Endothelial cell of umbilical vein (primary cell): ENCODE measurements at regions not wholly inside any gene's neighbourhood (a gene's known extent, or its start where the extent isn't known, plus 50 kb on each side); places are given as distances from the start of the nearest gene placed in this dataset.

Experiments
- BruUV-seq: library from RNA; stranded (reverse); fragments of 400-500 nt; replicated peaks from 2 replicates; lab custom pipeline; 2021; lab: Mats Ljungman, UMichigan
- CTCF ChIA-PET: fragments of 300-600, 350-600 bp; sonication (Branson Sonifier 250); formaldehyde crosslinking; loops from one replicate; lab custom pipeline; 2021; ENCODE audit warnings: antibody characterized with exemption, inconsistent platforms; lab: Charles Lee
- POLR2A ChIA-PET: fragments of 300-600, 350-600 bp; sonication (Branson Sonifier 250); formaldehyde crosslinking; loops from one replicate; lab custom pipeline; 2021; ENCODE audit warnings: antibody characterized with exemption, inconsistent platforms; lab: Charles Lee
- DNase-seq: peaks from one replicate; pipeline ENCODE4 v3.0.0-alpha.2; 2011; ENCODE audit warnings: low read depth, low spot score
- FAIRE-seq: peaks from 2 replicates; lab custom pipeline; 2011; peaks lifted over from hg19 to GRCh38; lab: Jason Lieb, UNC
- H2AFZ ChIP-seq: 2 replicates; pipeline ENCODE4 v1.6.0; 2012; ENCODE audit warnings: low read depth, low read length, control low read depth, inconsistent platforms
- H3K27ac ChIP-seq: 2 replicates; pipeline ENCODE4 v1.5.1; 2011; ENCODE audit warnings: low read depth, mild to moderate bottlenecking, control low read depth, low read length, moderate library complexity; ENCODE audit not compliant: insufficient read depth
- H3K27me3 ChIP-seq, 2 experiments: 2 replicates each; pipeline versions ENCODE4 v1.6.0 to v1.6.1; 2011; ENCODE audit warnings: low read length in 2 of 2, mixed read lengths in 1 of 2; ENCODE audit not compliant: control insufficient read depth in 2 of 2, insufficient read depth in 2 of 2
- H3K36me3 ChIP-seq, 2 experiments: 2 replicates in 1 of 2; 3 replicates in 1 of 2; pipeline ENCODE4 v1.5.1; 2011; ENCODE audit warnings: low read length in 2 of 2, mild to moderate bottlenecking in 1 of 2, moderate library complexity in 1 of 2; ENCODE audit not compliant: control insufficient read depth in 2 of 2, insufficient read depth in 2 of 2; ENCODE audit errors: extremely low read depth in 1 of 2
- H3K4me1 ChIP-seq: 3 replicates; pipeline ENCODE4 v1.5.1; 2011; ENCODE audit warnings: mild to moderate bottlenecking, low read length; ENCODE audit not compliant: control insufficient read depth, insufficient read depth; ENCODE audit errors: extremely low read depth
- H3K4me2 ChIP-seq: 2 replicates; pipeline ENCODE4 v1.6.1; 2011; ENCODE audit warnings: low read length, control low read depth, mixed read lengths; ENCODE audit not compliant: insufficient read depth
- H3K4me3 ChIP-seq, 3 experiments: fragments of 200-600 bp in 1 of 3; sonication (generic), shearing (Covaris generic) in 1 of 3; replicated peaks in 1 of 3; 2 replicates each; pipeline ENCODE4 v1.5.1; 2011 to 2016; ENCODE audit warnings: control low read depth in 3 of 3, low read length in 3 of 3, mild to moderate bottlenecking in 2 of 3, inconsistent platforms in 1 of 3, low read depth in 1 of 3, moderate library complexity in 1 of 3; ENCODE audit not compliant: insufficient read depth in 1 of 3
- H3K79me2 ChIP-seq: 2 replicates; pipeline ENCODE4 v1.6.0; 2012; ENCODE audit warnings: low read length, inconsistent platforms; ENCODE audit not compliant: control insufficient read depth, insufficient read depth
- H3K9ac ChIP-seq: replicated peaks from 2 replicates; pipeline ENCODE3; 2011; ENCODE audit warnings: low read length, control low read depth; ENCODE audit not compliant: insufficient read depth; ENCODE audit errors: extremely low read depth
- H3K9me1 ChIP-seq: replicated peaks from 3 replicates; pipeline ENCODE4 v1.6.0; 2011; ENCODE audit warnings: mild to moderate bottlenecking, low read length; ENCODE audit not compliant: control insufficient read depth, insufficient read depth; ENCODE audit errors: extremely low read depth
- H3K9me3 ChIP-seq: replicated peaks from 2 replicates; pipeline ENCODE4 v1.5.1; 2012; ENCODE audit warnings: low read length, inconsistent platforms; ENCODE audit not compliant: control insufficient read depth, insufficient read depth
- H4K20me1 ChIP-seq: replicated peaks from 2 replicates; pipeline ENCODE3; 2011; ENCODE audit warnings: mild to moderate bottlenecking, low read length; ENCODE audit not compliant: control insufficient read depth, insufficient read depth; ENCODE audit errors: extremely low read depth
- EZH2 ChIP-seq: IDR thresholded peaks from 2 replicates; pipeline ENCODE4 v1.6.1; 2012; ENCODE audit warnings: borderline replicate concordance, low read depth, mild to moderate bottlenecking, moderate library complexity, low read length, inconsistent platforms; ENCODE audit not compliant: severe bottlenecking
- FOS ChIP-seq: IDR thresholded peaks from 2 replicates; pipeline ENCODE4 v1.6.1; 2011; ENCODE audit warnings: mild to moderate bottlenecking, low read length, moderate library complexity, borderline replicate concordance; ENCODE audit not compliant: insufficient read depth
- GATA2 ChIP-seq: IDR thresholded peaks from 2 replicates; pipeline ENCODE4 v1.7.0; 2011; ENCODE audit warnings: low read depth, mild to moderate bottlenecking, moderate library complexity, mixed read lengths, low read length; ENCODE audit not compliant: insufficient read length, insufficient read depth
- JUN ChIP-seq: IDR thresholded peaks from 2 replicates; pipeline ENCODE4 v1.6.1; 2011; ENCODE audit warnings: borderline replicate concordance, low read depth; ENCODE audit not compliant: insufficient read length, insufficient read depth
- MAX ChIP-seq: IDR thresholded peaks from 2 replicates; pipeline ENCODE4 v1.6.1; 2011; ENCODE audit not compliant: insufficient read depth, insufficient read length
- MYC ChIP-seq: IDR thresholded peaks from one replicate; pipeline ENCODE4 v1.6.1; 2011; ENCODE audit warnings: mild to moderate bottlenecking, low read depth, low read length
- POLR2A ChIP-seq: IDR thresholded peaks from 2 replicates; pipeline ENCODE4 v1.6.1; 2012; ENCODE audit warnings: low read depth, mild to moderate bottlenecking, control low read depth, low read length
- POLR2AphosphoS5 ChIP-seq: IDR thresholded peaks from 2 replicates; pipeline ENCODE4 v1.6.1; 2012; ENCODE audit warnings: low read depth, mild to moderate bottlenecking, control low read depth, low read length, moderate library complexity; ENCODE audit not compliant: insufficient read depth
- dilution Hi-C: fragments of 300-500 bp; cut with MboI; formaldehyde crosslinking; loops from one replicate; pipeline ENCODE4 v1.15.0; 2019; ENCODE audit warnings: low sequenced_read_pairs; ENCODE audit not compliant: extremely low pct_ligation_motif_present
- intact Hi-C: fragments of 100-400 bp; cut with micrococcal nuclease; formaldehyde crosslinking; loops from one replicate; pipeline ENCODE4 v1.10.0; 2022
- TF ChIP-seq, protein P1 (sequence below), 2 donors: IDR thresholded peaks; 1 replicate in 1 of 2; 2 replicates in 1 of 2; pipeline ENCODE4 v1.5.1; 2011; ENCODE audit warnings: low read length in 2 of 2, mild to moderate bottlenecking in 2 of 2, moderate library complexity in 2 of 2, control low read depth in 1 of 2, inconsistent platforms in 1 of 2, low read depth in 1 of 2; ENCODE audit not compliant: insufficient read depth in 1 of 2; ENCODE audit errors: extremely low read depth in 1 of 2

GRCh38 chr2:241981076-241981700, 111.7 kb downstream of the RTP5 start:
- CTCF ChIA-PET: no interaction called here
- FAIRE-seq: no peak

More at GRCh38 chr2:241981076-241981700, 111.7 kb downstream of the RTP5 start:
- Histone ChIP-seq H3K79me2 (no peaks in the 10 kb centered on the region), H3K4me3 (no peak overlapping the region), H3K27me3 (no peaks in the 10 kb centered on the region), H3K9me1 (no peaks in the 10 kb centered on the region), H3K9me3 (no peaks in the 10 kb centered on the region), H3K4me1 (no peaks in the 10 kb centered on the region), H3K4me2 (no peak overlapping the region), H3K36me3 (no peaks in the 10 kb centered on the region), H4K20me1 (no peaks in the 10 kb centered on the region), H3K27ac (no peak overlapping the region), H2AFZ (no peak overlapping the region), H3K9ac (no peak overlapping the region)
- intact Hi-C loops (no loop called here), dilution Hi-C loops (no loop called here)
- no peak for TF ChIP-seq EZH2
- TF ChIP-seq JUN: no peak
- TF ChIP-seq POLR2A: no peak
- TF ChIP-seq, protein P1, sequence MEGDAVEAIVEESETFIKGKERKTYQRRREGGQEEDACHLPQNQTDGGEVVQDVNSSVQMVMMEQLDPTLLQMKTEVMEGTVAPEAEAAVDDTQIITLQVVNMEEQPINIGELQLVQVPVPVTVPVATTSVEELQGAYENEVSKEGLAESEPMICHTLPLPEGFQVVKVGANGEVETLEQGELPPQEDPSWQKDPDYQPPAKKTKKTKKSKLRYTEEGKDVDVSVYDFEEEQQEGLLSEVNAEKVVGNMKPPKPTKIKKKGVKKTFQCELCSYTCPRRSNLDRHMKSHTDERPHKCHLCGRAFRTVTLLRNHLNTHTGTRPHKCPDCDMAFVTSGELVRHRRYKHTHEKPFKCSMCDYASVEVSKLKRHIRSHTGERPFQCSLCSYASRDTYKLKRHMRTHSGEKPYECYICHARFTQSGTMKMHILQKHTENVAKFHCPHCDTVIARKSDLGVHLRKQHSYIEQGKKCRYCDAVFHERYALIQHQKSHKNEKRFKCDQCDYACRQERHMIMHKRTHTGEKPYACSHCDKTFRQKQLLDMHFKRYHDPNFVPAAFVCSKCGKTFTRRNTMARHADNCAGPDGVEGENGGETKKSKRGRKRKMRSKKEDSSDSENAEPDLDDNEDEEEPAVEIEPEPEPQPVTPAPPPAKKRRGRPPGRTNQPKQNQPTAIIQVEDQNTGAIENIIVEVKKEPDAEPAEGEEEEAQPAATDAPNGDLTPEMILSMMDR (IDR thresholded peaks at IDR 0.05; ENCODE audit: extremely low read depth in 1 of 2, insufficient read depth in 1 of 2, low read depth in 1 of 2, low read length in 2 of 2): no peak
- no peak for TF ChIP-seq POLR2AphosphoS5
- TF ChIP-seq MYC: no peak
- TF ChIP-seq FOS: no peak
- TF ChIP-seq MAX: no peak
- no peak for TF ChIP-seq GATA2
- POLR2A ChIA-PET: no interaction called here
- BruUV-seq: no TSS peak
- DNase-seq: no peak
